PC-3 (cell line): ENCODE measurements at regions not wholly inside any gene's neighbourhood (a gene's known extent, or its start where the extent isn't known, plus 50 kb on each side); places are given as distances from the start of the nearest gene placed in this dataset.

Experiments used
- ATAC-seq: fragments of 200-7000 bp; cut with Tn5 transposase; 2 replicates; pipeline ENCODE4 v1.9.1; 2020; ENCODE audit warnings: mild to moderate bottlenecking, moderate library complexity
- BruUV-seq: library from RNA; stranded (reverse); fragments of 400-500 nt; replicated peaks from 2 replicates; lab custom pipeline; 2021; lab: Mats Ljungman, UMichigan
- CTCF ChIA-PET: fragments of 300-600 bp; sonication (Branson Sonifier 250); formaldehyde crosslinking; loops from one replicate; lab custom pipeline; 2022; ENCODE audit warnings: antibody characterized with exemption; lab: Charles Lee
- POLR2A ChIA-PET: fragments of 300-600 bp; sonication (Branson Sonifier 250); formaldehyde crosslinking; loops from one replicate; lab custom pipeline; 2022; ENCODE audit warnings: antibody characterized with exemption; ENCODE audit not compliant: unreplicated experiment; lab: Charles Lee
- DNase-seq: peaks from one replicate; pipeline ENCODE4 v3.0.0-alpha.2; 2015
- H2AFZ ChIP-seq: fragments of 300-600 bp; sonication (generic); 2 replicates; pipeline ENCODE4 v1.6.0; 2016; ENCODE audit warnings: antibody characterized with exemption, low read length
- H3F3A ChIP-seq: fragments of 300-600 bp; sonication (generic); one replicate; pipeline ENCODE4 v1.6.0; 2017; ENCODE audit warnings: antibody characterized with exemption, low read length, control low read depth, mild to moderate bottlenecking; ENCODE audit not compliant: unreplicated experiment
- H3K27ac ChIP-seq: fragments of 300-600 bp; sonication (generic); 2 replicates; pipeline ENCODE4 v1.5.1; 2016; ENCODE audit warnings: mild to moderate bottlenecking, low read length
- H3K27me3 ChIP-seq: fragments of 300-600 bp; sonication (generic); 2 replicates; pipeline ENCODE4 v1.6.1; 2016; ENCODE audit warnings: low read length, mixed read lengths
- H3K36me3 ChIP-seq: fragments of 300-600 bp; sonication (generic); 2 replicates; pipeline ENCODE4 v1.6.1; 2016; ENCODE audit warnings: low read depth, mixed run types, low read length, mixed read lengths
- H3K4me1 ChIP-seq: fragments of 300-600 bp; sonication (generic); 2 replicates; pipeline ENCODE4 v1.5.1; 2016; ENCODE audit warnings: low read length; ENCODE audit not compliant: insufficient read depth
- H3K4me2 ChIP-seq: fragments of 300-600 bp; sonication (generic); 2 replicates; pipeline ENCODE4 v1.6.0; 2016; ENCODE audit warnings: low read length
- H3K4me3 ChIP-seq: fragments of 300-600 bp; sonication (generic); 2 replicates; pipeline ENCODE4 v1.5.1; 2016; ENCODE audit warnings: mild to moderate bottlenecking, low read length, mixed read lengths
- H3K79me2 ChIP-seq: fragments of 300-600 bp; sonication (generic); 2 replicates; pipeline ENCODE4 v1.6.1; 2017; ENCODE audit warnings: low read length, mixed read lengths
- H3K9ac ChIP-seq: fragments of 300-600 bp; sonication (generic); 2 replicates; pipeline ENCODE4 v1.6.0; 2016; ENCODE audit warnings: mild to moderate bottlenecking, low read length
- H3K9me2 ChIP-seq: fragments of 300-600 bp; sonication (generic); replicated peaks from 2 replicates; pipeline ENCODE4 v1.6.1; 2016; ENCODE audit warnings: mixed run types, low read length, mixed read lengths
- H3K9me3 ChIP-seq: fragments of 300-600 bp; sonication (generic); 2 replicates; pipeline ENCODE4 v1.6.1; 2016; ENCODE audit warnings: low read length, mixed read lengths
- H4K20me1 ChIP-seq: fragments of 300-600 bp; sonication (generic); 2 replicates; pipeline ENCODE4 v1.6.1; 2016; ENCODE audit warnings: low read length, mixed read lengths
- EZH2 ChIP-seq: fragments of 300-600 bp; sonication (generic); IDR thresholded peaks from one replicate; pipeline ENCODE4 v1.6.1; 2017; ENCODE audit warnings: antibody characterized with exemption, mild to moderate bottlenecking, low read length; ENCODE audit not compliant: unreplicated experiment
- EZH2phosphoT487 ChIP-seq: fragments of 300-600 bp; sonication (generic); IDR thresholded peaks from 2 replicates; pipeline ENCODE4 v1.6.1; 2018; ENCODE audit warnings: mild to moderate bottlenecking, antibody characterized with exemption, low read length, borderline replicate concordance
- intact Hi-C: fragments of 100-400 bp; cut with micrococcal nuclease; formaldehyde crosslinking; loops from 2 replicates; pipeline ENCODE4 v1.9.0; 2023
- TF ChIP-seq, protein P1 (sequence below): fragments of 300-600 bp; sonication (generic); conservative IDR thresholded peaks from 2 replicates; pipeline ENCODE4 v1.5.1; 2017; ENCODE audit warnings: antibody characterized with exemption, low read depth, mild to moderate bottlenecking, low read length

GRCh38 chr6:23308166-23308565 is 738.8 kb downstream of the HDGFL1 start:
- H3K4me3 ChIP-seq, result no peak overlapping the region
- ChIA-PET POLR2A (no interaction called here), CTCF (no interaction called here)
- H3K4me2 ChIP-seq, result no peak overlapping the region
- H4K20me1 ChIP-seq, result no peaks in the 10 kb centered on the region
- intact Hi-C loops, result no loop called here
- H3K9me2 ChIP-seq, result no peaks in the 10 kb centered on the region
- DNase-seq (peak; percentile 70), ATAC-seq (no peak)
- no peak overlapping the region for H2AFZ ChIP-seq
- H3K27ac ChIP-seq, result no peak overlapping the region
- no peaks in the 10 kb centered on the region for H3K27me3 ChIP-seq
- H3K9ac ChIP-seq, result no peak overlapping the region
- no peaks in the 10 kb centered on the region for H3K36me3 ChIP-seq
- peaks cover 8% of the 10 kb centered on the region; the same call in 1 of the 2 replicates for H3K4me1 ChIP-seq
- no peaks in the 10 kb centered on the region for H3K9me3 ChIP-seq
- no peaks in the 10 kb centered on the region for H3K79me2 ChIP-seq
- TF ChIP-seq EZH2, result no peak
- TF ChIP-seq, protein P1, sequence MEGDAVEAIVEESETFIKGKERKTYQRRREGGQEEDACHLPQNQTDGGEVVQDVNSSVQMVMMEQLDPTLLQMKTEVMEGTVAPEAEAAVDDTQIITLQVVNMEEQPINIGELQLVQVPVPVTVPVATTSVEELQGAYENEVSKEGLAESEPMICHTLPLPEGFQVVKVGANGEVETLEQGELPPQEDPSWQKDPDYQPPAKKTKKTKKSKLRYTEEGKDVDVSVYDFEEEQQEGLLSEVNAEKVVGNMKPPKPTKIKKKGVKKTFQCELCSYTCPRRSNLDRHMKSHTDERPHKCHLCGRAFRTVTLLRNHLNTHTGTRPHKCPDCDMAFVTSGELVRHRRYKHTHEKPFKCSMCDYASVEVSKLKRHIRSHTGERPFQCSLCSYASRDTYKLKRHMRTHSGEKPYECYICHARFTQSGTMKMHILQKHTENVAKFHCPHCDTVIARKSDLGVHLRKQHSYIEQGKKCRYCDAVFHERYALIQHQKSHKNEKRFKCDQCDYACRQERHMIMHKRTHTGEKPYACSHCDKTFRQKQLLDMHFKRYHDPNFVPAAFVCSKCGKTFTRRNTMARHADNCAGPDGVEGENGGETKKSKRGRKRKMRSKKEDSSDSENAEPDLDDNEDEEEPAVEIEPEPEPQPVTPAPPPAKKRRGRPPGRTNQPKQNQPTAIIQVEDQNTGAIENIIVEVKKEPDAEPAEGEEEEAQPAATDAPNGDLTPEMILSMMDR, result no peak
- TF ChIP-seq EZH2phosphoT487, result no peak
- H3F3A ChIP-seq, result no peaks in the 10 kb centered on the region
- no TSS peak for BruUV-seq

DNA sequence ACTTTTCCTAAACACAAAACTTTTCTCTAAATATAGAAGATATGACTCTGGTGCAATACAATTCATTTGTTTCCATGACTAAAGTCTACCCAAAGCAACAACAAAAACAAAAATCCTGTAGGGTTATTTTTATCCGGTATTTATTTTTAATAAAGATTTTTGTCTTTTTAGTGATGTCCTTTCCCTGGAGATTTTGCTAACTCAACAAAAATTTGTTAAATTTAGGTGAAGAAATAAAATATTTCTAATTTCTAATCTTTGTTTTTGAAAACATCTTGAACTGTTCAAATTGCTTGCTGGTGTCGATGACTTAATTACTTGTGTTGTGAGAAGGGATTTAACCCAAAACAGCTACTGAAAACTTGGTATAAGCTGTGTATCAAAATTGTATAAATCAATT is 741.8 kb downstream of the HDGFL1 start:
- Histone ChIP-seq H3K36me3 (no peaks in the 10 kb centered on the region), H3K27ac (no peak overlapping the region), H3K4me1 (peaks cover 14% of the 10 kb centered on the region), H3K9ac (no peak overlapping the region), H3K27me3 (no peaks in the 10 kb centered on the region), H3K79me2 (no peaks in the 10 kb centered on the region), H4K20me1 (no peaks in the 10 kb centered on the region), H3K9me2 (no peaks in the 10 kb centered on the region), H3F3A (no peaks in the 10 kb centered on the region), H3K4me3 (no peak overlapping the region), H2AFZ (no peak overlapping the region), H3K9me3 (no peaks in the 10 kb centered on the region), H3K4me2 (no peak overlapping the region)
- BruUV-seq, result no TSS peak
- no peak for ATAC-seq
- TF ChIP-seq EZH2phosphoT487 (no peak), EZH2 (no peak)
- TF ChIP-seq, protein P1, result no peak
- CTCF ChIA-PET, result no interaction called here
- intact Hi-C loops, result no loop called here
- POLR2A ChIA-PET, result no interaction called here
- no peak for DNase-seq

GRCh38 chr6:23316131-23316530 is 746.8 kb downstream of the HDGFL1 start:
- H3K27me3 ChIP-seq, result no peaks in the 10 kb centered on the region
- H4K20me1 ChIP-seq, result no peaks in the 10 kb centered on the region
- no peaks in the 10 kb centered on the region for H3K36me3 ChIP-seq
- intact Hi-C loops, result no loop called here
- H3K9me2 ChIP-seq, result no peaks in the 10 kb centered on the region
- ChIA-PET POLR2A (interaction anchor here (0.6 kb wide), 1 partner anchor 795 kb away, joined by 4 read pairs; no protein-coding TSS in a partner anchor), CTCF (no interaction called here)
- TF ChIP-seq EZH2, result no peak
- TF ChIP-seq EZH2phosphoT487, result no peak
- TF ChIP-seq, protein P1, result no peak
- no peak overlapping the region for H3K9ac ChIP-seq
- peaks cover 13% of the 10 kb centered on the region for H3K4me1 ChIP-seq
- ATAC-seq, result peak; percentile 98
- 0 out of 2 replicates have a peak overlapping the region, but pooled peaks have one; percentile 25 for H3K4me2 ChIP-seq
- no peaks in the 10 kb centered on the region for H3K9me3 ChIP-seq
- H3K27ac ChIP-seq, result no peak overlapping the region
- H3F3A ChIP-seq, result no peaks in the 10 kb centered on the region
- H3K4me3 ChIP-seq, result no peak overlapping the region
- no peaks in the 10 kb centered on the region for H3K79me2 ChIP-seq
- peak overlapping the region; percentile 71 for H2AFZ ChIP-seq
- no TSS peak for BruUV-seq
- DNase-seq, result peak; percentile 70
